MM.1S (cell line): ENCODE measurements at regions not wholly inside any gene's neighbourhood (a gene's known extent, or its start where the extent isn't known, plus 50 kb on each side); places are given as distances from the start of the nearest gene placed in this dataset.

Experiments
- DNase-seq: peaks from one replicate; pipeline ENCODE4 v3.0.0-alpha.2; 2015
- H2AFZ ChIP-seq: fragments of 300-600 bp; sonication (generic); 2 replicates; pipeline ENCODE4 v1.6.0; 2016; ENCODE audit warnings: antibody characterized with exemption, low read length
- H3F3A ChIP-seq: fragments of 300-600 bp; sonication (generic); 2 replicates; pipeline ENCODE4 v1.6.1; 2016; ENCODE audit warnings: mild to moderate bottlenecking, antibody characterized with exemption, low read length, moderate library complexity, mixed read lengths; ENCODE audit not compliant: insufficient read depth
- H3K27ac ChIP-seq: fragments of 300-600 bp; sonication (generic); 2 replicates; pipeline ENCODE4 v1.5.1; 2016; ENCODE audit warnings: mild to moderate bottlenecking, low read length
- H3K27me3 ChIP-seq: fragments of 300-600 bp; sonication (generic); replicated peaks from 2 replicates; pipeline ENCODE4 v1.6.0; 2016; ENCODE audit warnings: low read length; ENCODE audit not compliant: insufficient read depth
- H3K36me3 ChIP-seq: fragments of 300-600 bp; sonication (generic); replicated peaks from 2 replicates; pipeline ENCODE4 v1.6.1; 2016; ENCODE audit warnings: mild to moderate bottlenecking, low read length, mixed read lengths; ENCODE audit not compliant: insufficient read depth
- H3K4me1 ChIP-seq: fragments of 300-600 bp; sonication (generic); 2 replicates; pipeline ENCODE4 v1.6.1; 2016; ENCODE audit warnings: low read length, mixed read lengths
- H3K4me2 ChIP-seq: fragments of 300-600 bp; sonication (generic); 2 replicates; pipeline ENCODE4 v1.6.0; 2016; ENCODE audit warnings: low read depth, low read length
- H3K4me3 ChIP-seq: fragments of 300-600 bp; sonication (generic); 2 replicates; pipeline ENCODE4 v1.5.1; 2016; ENCODE audit warnings: low read length, mixed read lengths
- H3K79me2 ChIP-seq: fragments of 300-600 bp; sonication (generic); 2 replicates; pipeline ENCODE4 v1.6.1; 2016; ENCODE audit warnings: mixed run types, low read length, mixed read lengths
- H3K9ac ChIP-seq: fragments of 300-600 bp; sonication (generic); 2 replicates; pipeline ENCODE4 v1.6.1; 2016; ENCODE audit warnings: low read length, mixed read lengths
- H3K9me2 ChIP-seq: fragments of 300-600 bp; sonication (generic); replicated peaks from 2 replicates; pipeline ENCODE4 v1.6.1; 2016; ENCODE audit warnings: mild to moderate bottlenecking, low read length, mixed read lengths; ENCODE audit not compliant: insufficient read depth
- H3K9me3 ChIP-seq: fragments of 300-600 bp; sonication (generic); replicated peaks from 2 replicates; pipeline ENCODE4 v1.6.1; 2016; ENCODE audit warnings: mild to moderate bottlenecking, low read length, mixed read lengths; ENCODE audit not compliant: insufficient read depth
- H4K20me1 ChIP-seq: fragments of 300-600 bp; sonication (generic); 2 replicates; pipeline ENCODE4 v1.6.1; 2016; ENCODE audit warnings: mild to moderate bottlenecking, low read length, moderate library complexity, mixed read lengths; ENCODE audit not compliant: insufficient read depth
- CTCF ChIP-seq: fragments of 300-600 bp; sonication (generic); IDR thresholded peaks from 2 replicates; pipeline ENCODE4 v1.5.1; 2016; ENCODE audit warnings: antibody characterized with exemption, low read length, mixed read lengths
- EZH2 ChIP-seq: fragments of 300-600 bp; sonication (generic); optimal IDR thresholded peaks from 2 replicates; pipeline ENCODE3; 2017; ENCODE audit warnings: low read depth, mild to moderate bottlenecking, antibody characterized with exemption, low read length, mixed read lengths
- EZH2phosphoT487 ChIP-seq: fragments of 300-600 bp; sonication (generic); IDR thresholded peaks from 2 replicates; pipeline ENCODE4 v1.6.1; 2018; ENCODE audit warnings: antibody characterized with exemption, low read length

DNA sequence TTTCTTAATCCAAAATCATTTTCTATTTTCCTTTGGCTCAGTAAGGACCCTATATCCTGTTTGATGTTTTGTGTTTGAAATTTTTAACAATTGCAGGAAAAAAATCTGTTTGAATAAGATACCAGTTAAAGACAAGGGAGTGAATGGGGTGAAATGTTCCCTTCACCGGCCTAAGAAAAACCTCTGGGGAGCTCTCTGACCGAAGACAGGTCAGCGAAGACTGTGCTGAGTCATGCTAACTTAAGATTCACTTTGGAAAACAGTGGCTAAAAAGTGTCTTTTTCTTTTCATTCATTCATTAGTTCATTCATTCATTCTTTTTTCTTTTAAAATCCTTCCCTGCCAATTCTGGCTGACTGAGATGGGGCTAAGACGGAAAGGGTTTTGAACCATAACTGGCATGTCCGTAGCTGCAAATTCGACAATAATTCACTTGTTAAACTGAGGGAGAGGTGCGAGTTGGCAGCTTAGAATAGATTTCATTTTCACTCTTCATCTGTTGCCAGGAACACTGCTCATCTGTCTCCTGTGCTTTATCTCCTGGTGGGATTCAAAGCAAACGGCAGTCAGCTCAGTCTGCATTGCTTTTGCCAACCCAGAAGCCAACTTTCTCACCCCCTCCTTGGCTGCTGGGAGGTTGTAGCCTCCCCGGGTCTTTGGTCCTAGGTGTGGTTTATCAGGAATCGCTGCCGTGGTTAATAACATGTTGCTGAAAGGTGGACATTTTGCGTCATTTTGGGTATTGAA, 434.0 kb upstream of the LARGE1 start:
- H3K27me3 ChIP-seq = no peaks in the 10 kb centered on the region
- H3K4me2 ChIP-seq = no peak overlapping the region
- no peaks in the 10 kb centered on the region for H3K9me2 ChIP-seq
- no peaks in the 10 kb centered on the region for H3K4me1 ChIP-seq
- H3K79me2 ChIP-seq = no peaks in the 10 kb centered on the region
- TF ChIP-seq EZH2phosphoT487 (no peak), EZH2 (no peak), CTCF (no peak)
- no peak overlapping the region for H3K27ac ChIP-seq
- no peak overlapping the region for H3K4me3 ChIP-seq
- no peak overlapping the region for H2AFZ ChIP-seq
- H3K9ac ChIP-seq = no peak overlapping the region
- H3F3A ChIP-seq = no peaks in the 10 kb centered on the region
- H3K9me3 ChIP-seq = no peaks in the 10 kb centered on the region
- H3K36me3 ChIP-seq = no peaks in the 10 kb centered on the region
- no peak for DNase-seq
- no peaks in the 10 kb centered on the region for H4K20me1 ChIP-seq

GRCh38 chr22:34356481-34356880, 436.2 kb upstream of the LARGE1 start:
- H3F3A ChIP-seq = no peaks in the 10 kb centered on the region
- TF ChIP-seq EZH2 (no peak), EZH2phosphoT487 (no peak), CTCF (no peak)
- DNase-seq = no peak
- no peak overlapping the region for H3K4me2 ChIP-seq
- no peaks in the 10 kb centered on the region for H3K79me2 ChIP-seq
- no peak overlapping the region for H3K4me3 ChIP-seq
- H3K9me2 ChIP-seq = no peaks in the 10 kb centered on the region
- no peaks in the 10 kb centered on the region for H3K36me3 ChIP-seq
- H2AFZ ChIP-seq = no peak overlapping the region
- H4K20me1 ChIP-seq = no peaks in the 10 kb centered on the region
- H3K27me3 ChIP-seq = no peaks in the 10 kb centered on the region
- no peak overlapping the region for H3K27ac ChIP-seq
- H3K4me1 ChIP-seq = no peaks in the 10 kb centered on the region
- no peak overlapping the region for H3K9ac ChIP-seq
- H3K9me3 ChIP-seq = no peaks in the 10 kb centered on the region

GRCh38 chr22:34370711-34371110, 450.4 kb upstream of the LARGE1 start:
- no peak for DNase-seq
- Histone ChIP-seq H4K20me1 (no peaks in the 10 kb centered on the region), H3K27me3 (no peaks in the 10 kb centered on the region), H3K79me2 (no peaks in the 10 kb centered on the region), H3K4me2 (no peak overlapping the region), H3K4me1 (no peaks in the 10 kb centered on the region), H3K36me3 (no peaks in the 10 kb centered on the region), H3K27ac (no peak overlapping the region), H3K9ac (no peak overlapping the region), H3K4me3 (no peak overlapping the region), H3K9me3 (no peaks in the 10 kb centered on the region), H3F3A (no peaks in the 10 kb centered on the region), H3K9me2 (no peaks in the 10 kb centered on the region), H2AFZ (no peak overlapping the region)
- no peak for TF ChIP-seq CTCF
